Rectal smooth muscle tissue (tissue), 1 donor: ENCODE measurements at regions not wholly inside any gene's neighbourhood (a gene's known extent, or its start where the extent isn't known, plus 50 kb on each side); places are given as distances from the start of the nearest gene placed in this dataset.
"Not testable (repeated sequence)": the region's sequence is repeated elsewhere in the genome, so short reads cannot be mapped to it uniquely, and the experiment has no call there.

Experiments
- H3K27ac ChIP-seq: one replicate; pipeline ENCODE4 v1.7.0; 2013; ENCODE audit warnings: low read depth, low read length, inconsistent platforms
- H3K27me3 ChIP-seq: one replicate; pipeline ENCODE4 v1.7.0; 2013; ENCODE audit warnings: low read length; ENCODE audit not compliant: control insufficient read depth, insufficient read depth
- H3K36me3 ChIP-seq: one replicate; pipeline ENCODE4 v1.7.0; 2013; ENCODE audit warnings: low read length; ENCODE audit not compliant: control insufficient read depth, insufficient read depth
- H3K4me1 ChIP-seq: one replicate; pipeline ENCODE4 v1.7.0; 2013; ENCODE audit warnings: low read length; ENCODE audit not compliant: control insufficient read depth, insufficient read depth
- H3K4me3 ChIP-seq: one replicate; pipeline ENCODE4 v1.7.0; 2013; ENCODE audit warnings: low read length
- H3K9ac ChIP-seq: one replicate; pipeline ENCODE4 v1.7.0; 2013; ENCODE audit warnings: low read length

GRCh38 chr2:123438675-123439074 is 586.4 kb upstream of the CNTNAP5 start:
- Histone ChIP-seq H3K27me3 (no peaks in the 10 kb centered on the region), H3K9ac (no peak overlapping the region), H3K27ac (no peak overlapping the region), H3K4me3 (no peak overlapping the region), H3K4me1 (peaks cover 8% of the 10 kb centered on the region), H3K36me3 (no peaks in the 10 kb centered on the region)

- no peak overlapping the region for H3K9ac ChIP-seq
- no peak overlapping the region for H3K4me3 ChIP-seq
- H3K27ac ChIP-seq = no peak overlapping the region
- H3K36me3 ChIP-seq = no peaks in the 10 kb centered on the region
- no peaks in the 10 kb centered on the region for H3K4me1 ChIP-seq
- no peaks in the 10 kb centered on the region for H3K27me3 ChIP-seq
These were observed 576.3 kb upstream of the CNTNAP5 start for GRCh38 chr2:123448801-123449200.

GRCh38 chr2:123451542-123451941 is 573.5 kb upstream of the CNTNAP5 start:
- Histone ChIP-seq H3K4me1 (no peaks in the 10 kb centered on the region), H3K27ac (no peak overlapping the region), H3K36me3 (no peaks in the 10 kb centered on the region), H3K4me3 (no peak overlapping the region), H3K27me3 (no peaks in the 10 kb centered on the region), H3K9ac (no peak overlapping the region)

GRCh38 chr2:123453046-123453700 is 571.9 kb upstream of the CNTNAP5 start:
- Histone ChIP-seq H3K4me1 (no peaks in the 10 kb centered on the region), H3K9ac (no peak overlapping the region), H3K27ac (no peak overlapping the region), H3K4me3 (no peak overlapping the region), H3K27me3 (no peaks in the 10 kb centered on the region), H3K36me3 (no peaks in the 10 kb centered on the region)

GRCh38 chr2:123453772-123454171 is 571.3 kb upstream of the CNTNAP5 start:
- Histone ChIP-seq H3K4me3 (no peak overlapping the region), H3K27me3 (no peaks in the 10 kb centered on the region), H3K27ac (no peak overlapping the region), H3K4me1 (no peaks in the 10 kb centered on the region), H3K9ac (no peak overlapping the region), H3K36me3 (no peaks in the 10 kb centered on the region)

GRCh38 chr2:123455234-123455633 is 569.9 kb upstream of the CNTNAP5 start:
- H3K36me3 ChIP-seq, H3K9ac ChIP-seq, H3K27me3 ChIP-seq, H3K4me1 ChIP-seq, H3K4me3 ChIP-seq, H3K27ac ChIP-seq: not testable (repeated sequence)

- Histone ChIP-seq H3K27me3 (no peaks in the 10 kb centered on the region), H3K9ac (no peak overlapping the region)
These were observed 568.7 kb upstream of the CNTNAP5 start for GRCh38 chr2:123456416-123456815.

GRCh38 chr2:123463886-123464285 is 561.2 kb upstream of the CNTNAP5 start:
- Histone ChIP-seq H3K4me1 (no peaks in the 10 kb centered on the region), H3K27ac (no peak overlapping the region), H3K9ac (no peak overlapping the region), H3K4me3 (no peak overlapping the region), H3K36me3 (no peaks in the 10 kb centered on the region), H3K27me3 (no peaks in the 10 kb centered on the region)

More at GRCh38 chr2:123456416-123456815, 568.7 kb upstream of the CNTNAP5 start:
- Histone ChIP-seq H3K4me3 (no peak overlapping the region), H3K27ac (no peak overlapping the region), H3K4me1 (no peaks in the 10 kb centered on the region), H3K36me3 (no peaks in the 10 kb centered on the region)

- Histone ChIP-seq H3K9ac (no peak overlapping the region), H3K4me1 (no peaks in the 10 kb centered on the region), H3K27me3 (no peaks in the 10 kb centered on the region), H3K4me3 (no peak overlapping the region), H3K36me3 (no peaks in the 10 kb centered on the region), H3K27ac (no peak overlapping the region)
These were observed 557.0 kb upstream of the CNTNAP5 start for GRCh38 chr2:123468071-123468470.

GRCh38 chr2:123481406-123481805 is 543.7 kb upstream of the CNTNAP5 start:
- Histone ChIP-seq H3K27ac (no peak overlapping the region), H3K4me1 (no peaks in the 10 kb centered on the region), H3K4me3 (no peak overlapping the region), H3K36me3 (no peaks in the 10 kb centered on the region), H3K9ac (no peak overlapping the region), H3K27me3 (no peaks in the 10 kb centered on the region)

DNA sequence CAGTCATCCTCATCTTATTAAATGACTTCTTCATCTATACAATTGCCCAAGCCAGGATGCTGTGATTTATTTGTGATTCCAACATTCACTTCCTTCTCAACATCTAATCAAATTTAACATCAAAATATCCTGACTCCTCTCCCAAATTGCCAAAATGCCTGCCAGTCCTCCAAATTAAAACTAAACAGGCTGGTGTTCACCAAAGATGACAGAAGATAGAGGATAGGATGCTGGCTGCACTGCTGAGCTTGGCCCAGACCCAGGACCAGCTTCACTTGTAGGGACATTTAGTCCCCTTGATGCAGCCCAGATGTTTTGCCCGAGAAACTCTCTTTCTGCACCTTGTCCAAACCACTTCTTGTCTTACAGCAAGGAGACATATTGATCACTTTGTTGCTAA is 540.0 kb upstream of the CNTNAP5 start:
- Histone ChIP-seq H3K36me3 (no peaks in the 10 kb centered on the region), H3K4me3 (no peak overlapping the region), H3K4me1 (no peaks in the 10 kb centered on the region), H3K27me3 (no peaks in the 10 kb centered on the region), H3K27ac (no peak overlapping the region), H3K9ac (no peak overlapping the region)

DNA sequence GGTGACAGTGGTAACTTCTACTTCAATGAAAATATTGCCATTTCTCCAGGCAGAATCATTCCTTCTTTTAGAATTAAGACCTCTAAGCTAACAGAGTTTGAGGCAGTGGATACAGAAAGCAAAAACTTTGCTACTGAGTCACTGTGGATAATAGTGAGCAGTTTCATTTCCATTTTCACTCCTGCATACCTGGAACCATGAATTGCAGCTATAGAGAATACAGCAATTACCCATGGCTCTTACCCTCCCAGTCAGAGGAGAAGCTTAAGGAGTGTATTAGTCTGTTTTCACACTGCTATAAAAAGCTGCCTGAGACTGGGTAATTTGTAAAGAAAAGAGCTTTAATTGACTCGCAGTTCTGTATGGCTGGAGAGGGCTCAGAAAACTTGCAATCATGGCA is 531.4 kb upstream of the CNTNAP5 start:
- Histone ChIP-seq H3K4me1 (no peaks in the 10 kb centered on the region), H3K36me3 (no peaks in the 10 kb centered on the region), H3K9ac (no peak overlapping the region), H3K4me3 (no peak overlapping the region), H3K27ac (no peak overlapping the region), H3K27me3 (no peaks in the 10 kb centered on the region)

DNA sequence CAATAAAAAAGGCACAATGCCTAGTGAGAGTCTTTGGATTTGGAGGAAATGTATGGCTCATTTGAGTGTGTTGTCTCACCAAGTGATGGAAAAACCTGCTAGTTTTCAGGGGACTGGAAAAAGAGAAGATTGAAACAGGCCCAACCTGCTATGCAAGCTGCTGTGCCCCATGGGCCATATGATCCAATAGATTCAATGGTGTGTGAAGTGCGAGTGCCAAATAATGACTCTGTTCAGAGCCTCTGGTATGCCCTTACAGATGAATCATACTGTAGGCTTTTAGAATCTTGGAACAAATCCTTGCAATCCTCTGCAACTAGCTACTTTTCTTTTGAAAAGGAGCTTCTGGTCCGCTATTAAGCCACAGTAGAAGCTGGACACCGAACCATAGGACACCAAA is 529.8 kb upstream of the CNTNAP5 start:
- Histone ChIP-seq H3K4me3 (no peak overlapping the region), H3K27me3 (no peaks in the 10 kb centered on the region), H3K9ac (no peak overlapping the region), H3K27ac (no peak overlapping the region), H3K4me1 (no peaks in the 10 kb centered on the region), H3K36me3 (no peaks in the 10 kb centered on the region)
